Peyer's patch (tissue), 4 donors: ENCODE measurements at regions not wholly inside any gene's neighbourhood (a gene's known extent, or its start where the extent isn't known, plus 50 kb on each side); places are given as distances from the start of the nearest gene placed in this dataset.

ENCODE experiments used
- DNase-seq, 3 donors: peaks; one replicate each; pipeline ENCODE4 v3.0.0-alpha.2; 2017 to 2019
- H3K27ac ChIP-seq, 4 donors: fragments of 200-600 bp; sonication (generic); one replicate each; pipeline ENCODE4 v1.5.1; 2016 to 2019
- H3K27me3 ChIP-seq, 2 donors: fragments of 200-600 bp; sonication (generic); one replicate each; pipeline ENCODE4 v1.5.1; 2019
- H3K36me3 ChIP-seq, 3 donors: fragments of 200-600 bp; sonication (generic); one replicate each; pipeline ENCODE4 v1.5.1; 2016 to 2019
- H3K4me1 ChIP-seq, 4 donors: fragments of 200-600 bp; sonication (generic); one replicate each; pipeline ENCODE4 v1.5.1; 2016 to 2019
- H3K4me3 ChIP-seq, 4 donors: fragments of 200-600 bp; sonication (generic); 1 replicate in 3 of 4; 2 replicates in 1 of 4; pipeline ENCODE4 v1.5.1; 2016 to 2019; ENCODE audit warnings: mild to moderate bottlenecking in 1 of 4
- H3K9me3 ChIP-seq, 4 donors: fragments of 200-600 bp; sonication (generic); one replicate each; pipeline ENCODE4 v1.5.1; 2016 to 2019; ENCODE audit warnings: mild to moderate bottlenecking in 1 of 4
- CTCF ChIP-seq, 6 experiments: fragments of 450-650 bp in 4 of 6; fragments of 200-600 bp in 2 of 6; sonication (generic) in 1 of 6; IDR thresholded peaks; one replicate each; pipeline ENCODE4 v1.5.1; 2017 to 2019; ENCODE audit warnings: antibody characterized with exemption in 6 of 6, mild to moderate bottlenecking in 3 of 6, moderate library complexity in 1 of 6
- POLR2A ChIP-seq, 2 donors: fragments of 450-650 bp; IDR thresholded peaks; one replicate each; pipeline ENCODE4 v1.5.1; 2017; ENCODE audit warnings: antibody characterized with exemption in 2 of 2, mild to moderate bottlenecking in 2 of 2, moderate library complexity in 2 of 2

DNA sequence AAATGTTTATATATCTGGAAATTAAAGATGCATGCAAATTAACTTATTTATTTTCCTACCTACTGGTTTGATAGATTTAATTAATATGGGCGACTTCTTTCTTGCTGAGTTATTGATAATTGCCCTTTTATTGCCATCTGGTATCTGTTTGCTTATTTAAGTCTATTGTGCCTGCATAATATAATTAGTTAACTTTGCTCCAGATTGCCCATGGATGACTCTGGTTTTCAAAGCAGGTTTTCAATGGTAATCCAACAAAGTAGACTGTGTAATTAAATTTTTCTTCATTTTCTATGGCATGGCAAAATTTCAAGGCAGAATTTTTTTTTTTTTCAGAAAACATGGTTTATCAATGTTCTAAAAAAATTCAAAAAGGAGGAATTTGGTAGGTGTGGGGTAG is 1092.0 kb downstream of the GRIK2 start:
- H3K36me3 ChIP-seq = no peaks in the 10 kb centered on the region
- H3K4me3 ChIP-seq = no peak overlapping the region
- peaks cover 0 to 4% (median 0%) of the 10 kb centered on the region in 4 donors for H3K9me3 ChIP-seq
- no peaks in the 10 kb centered on the region for H3K4me1 ChIP-seq
- TF ChIP-seq POLR2A (IDR thresholded peaks at IDR 0.05) (no peak), CTCF (IDR thresholded peaks at IDR 0.05) (no peak)
- no peak overlapping the region for H3K27ac ChIP-seq
- no peaks in the 10 kb centered on the region for H3K27me3 ChIP-seq
- no peak for DNase-seq

- H3K4me3 ChIP-seq = no peak overlapping the region
- TF ChIP-seq POLR2A (IDR thresholded peaks at IDR 0.05) = no peak
- H3K9me3 ChIP-seq = no peaks in the 10 kb centered on the region
- DNase-seq = no peak
- H3K4me1 ChIP-seq = no peaks in the 10 kb centered on the region
- H3K36me3 ChIP-seq = no peaks in the 10 kb centered on the region
- no peak overlapping the region for H3K27ac ChIP-seq
- no peaks in the 10 kb centered on the region for H3K27me3 ChIP-seq
Measured at GRCh38 chr6:102474041-102474807, 1080.7 kb downstream of the GRIK2 start.

- Histone ChIP-seq H3K9me3 (no peaks in the 10 kb centered on the region), H3K4me3 (no peak overlapping the region)
- TF ChIP-seq POLR2A (IDR thresholded peaks at IDR 0.05) (no peak), CTCF (IDR thresholded peaks at IDR 0.05) (no peak)
Measured at GRCh38 chr6:102458990-102459389, 1065.5 kb downstream of the GRIK2 start.

GRCh38 chr6:102438171-102438570 is 1044.7 kb downstream of the GRIK2 start:
- no peaks in the 10 kb centered on the region for H3K9me3 ChIP-seq
- H3K4me3 ChIP-seq = no peak overlapping the region
- no peak for TF ChIP-seq CTCF (IDR thresholded peaks at IDR 0.05)
- no peak for TF ChIP-seq POLR2A (IDR thresholded peaks at IDR 0.05)
- H3K27me3 ChIP-seq = no peaks in the 10 kb centered on the region
- H3K4me1 ChIP-seq = no peaks in the 10 kb centered on the region
- H3K36me3 ChIP-seq = no peaks in the 10 kb centered on the region
- H3K27ac ChIP-seq = no peak overlapping the region
- no peak for DNase-seq

More at GRCh38 chr6:102458990-102459389, 1065.5 kb downstream of the GRIK2 start:
- no peak overlapping the region for H3K27ac ChIP-seq
- no peak for DNase-seq
- no peaks in the 10 kb centered on the region for H3K27me3 ChIP-seq
- H3K36me3 ChIP-seq = no peaks in the 10 kb centered on the region
- no peaks in the 10 kb centered on the region for H3K4me1 ChIP-seq

- H3K4me1 ChIP-seq = no peaks in the 10 kb centered on the region
- DNase-seq = no peak
- no peaks in the 10 kb centered on the region for H3K27me3 ChIP-seq
- TF ChIP-seq CTCF (IDR thresholded peaks at IDR 0.05) (no peak), POLR2A (IDR thresholded peaks at IDR 0.05) (no peak)
- H3K27ac ChIP-seq = no peak overlapping the region
- H3K4me3 ChIP-seq = no peak overlapping the region
- no peaks in the 10 kb centered on the region for H3K36me3 ChIP-seq
- no peaks in the 10 kb centered on the region for H3K9me3 ChIP-seq
Measured at GRCh38 chr6:102417368-102417998, 1024.0 kb downstream of the GRIK2 start.

DNA sequence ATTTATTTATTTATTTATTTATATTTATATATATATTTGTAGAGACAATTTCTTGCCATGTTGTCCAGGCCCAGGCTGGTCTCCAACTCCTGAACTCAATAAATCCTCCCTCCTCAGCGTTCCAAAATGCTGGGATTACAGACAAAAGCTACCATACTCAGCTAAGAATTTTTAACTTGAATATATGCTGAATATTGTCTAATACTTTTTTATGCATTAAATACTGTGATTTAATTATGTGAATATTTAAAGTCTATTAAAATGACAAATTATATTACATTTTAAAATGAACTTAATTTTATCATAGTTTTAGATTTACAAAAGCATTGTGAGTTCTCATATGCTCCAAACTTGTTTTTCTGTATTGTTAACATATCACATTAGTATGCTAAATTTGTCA is 1022.4 kb downstream of the GRIK2 start:
- H3K4me3 ChIP-seq = no peak overlapping the region
- no peak overlapping the region for H3K27ac ChIP-seq
- no peaks in the 10 kb centered on the region for H3K36me3 ChIP-seq
- no peak for TF ChIP-seq CTCF (IDR thresholded peaks at IDR 0.05)
- TF ChIP-seq POLR2A (IDR thresholded peaks at IDR 0.05) = no peak
- no peaks in the 10 kb centered on the region for H3K4me1 ChIP-seq
- DNase-seq = no peak
- H3K9me3 ChIP-seq = no peaks in the 10 kb centered on the region
- no peaks in the 10 kb centered on the region for H3K27me3 ChIP-seq
